ENCODE measurements at regions not wholly inside any gene's neighbourhood (a gene's known extent, or its start where the extent isn't known, plus 50 kb on each side); places are given as distances from the start of the nearest gene placed in this dataset.
"Not testable (repeated sequence)": the region's sequence is repeated elsewhere in the genome, so short reads cannot be mapped to it uniquely, and the experiment has no call there.

- Histone ChIP-seq H3K27me3 (ENCODE audit: insufficient read depth, low read length, poor library complexity, severe bottlenecking) (no peaks in the 10 kb centered on the region), H3K4me1 (ENCODE audit: insufficient read depth, low read length) (no peaks in the 10 kb centered on the region), H3K4me3 (ENCODE audit: low read length) (no peak overlapping the region), H3K36me3 (ENCODE audit: insufficient read depth, low read length) (no peaks in the 10 kb centered on the region), H3K27ac (ENCODE audit: low read depth, low read length) (no peak overlapping the region), H3K9me3 (ENCODE audit: low read length) (no peaks in the 10 kb centered on the region)
- no peak overlapping the region for H3K27ac Mint-ChIP-seq
- peaks cover 0 to 5% (median 3%) of the 10 kb centered on the region in 5 donors for H3K9me3 Mint-ChIP-seq
- no peak overlapping the region for H3K4me3 Mint-ChIP-seq
- ChIA-PET CTCF (no interaction called here), POLR2A (no interaction called here)
- no peaks in the 10 kb centered on the region for H3K36me3 Mint-ChIP-seq
- H3K27me3 Mint-ChIP-seq, result no peaks in the 10 kb centered on the region
- no peaks in the 10 kb centered on the region for H3K4me1 Mint-ChIP-seq
- DNase-seq, result no peak
Observed at GRCh38 chr3:36063992-36064391, 316.3 kb upstream of the STAC start.

GRCh38 chr3:36065321-36065720 lies 315.0 kb upstream of the STAC start:
- no peak overlapping the region for H3K27ac ChIP-seq (ENCODE audit: low read depth, low read length)

GRCh38 chr3:36075491-36075890 lies 304.8 kb upstream of the STAC start:
- Mint-ChIP-seq H3K27me3 (no peaks in the 10 kb centered on the region), H3K36me3 (no peaks in the 10 kb centered on the region), H3K27ac (no peak overlapping the region), H3K4me1 (no peaks in the 10 kb centered on the region), H3K9me3 (peaks cover 0 to 16% (median 2%) of the 10 kb centered on the region in 5 donors), H3K4me3 (no peak overlapping the region)
- ChIA-PET POLR2A (no interaction called here), CTCF (no interaction called here)
- Histone ChIP-seq H3K27me3 (ENCODE audit: insufficient read depth, low read length, poor library complexity, severe bottlenecking) (no peaks in the 10 kb centered on the region), H3K27ac (ENCODE audit: low read depth, low read length) (no peak overlapping the region), H3K4me3 (ENCODE audit: low read length) (no peak overlapping the region), H3K9me3 (ENCODE audit: low read length) (no peaks in the 10 kb centered on the region), H3K4me1 (ENCODE audit: insufficient read depth, low read length) (no peaks in the 10 kb centered on the region), H3K36me3 (ENCODE audit: insufficient read depth, low read length) (no peaks in the 10 kb centered on the region)
- no peak for DNase-seq

More at GRCh38 chr3:36065321-36065720, 315.0 kb upstream of the STAC start:
- Histone ChIP-seq H3K36me3 (ENCODE audit: insufficient read depth, low read length) (no peaks in the 10 kb centered on the region), H3K9me3 (ENCODE audit: low read length) (no peaks in the 10 kb centered on the region), H3K4me1 (ENCODE audit: insufficient read depth, low read length) (no peaks in the 10 kb centered on the region), H3K4me3 (ENCODE audit: low read length) (no peak overlapping the region), H3K27me3 (ENCODE audit: insufficient read depth, low read length, poor library complexity, severe bottlenecking) (no peaks in the 10 kb centered on the region)
- Mint-ChIP-seq H3K4me1 (no peaks in the 10 kb centered on the region), H3K36me3 (no peaks in the 10 kb centered on the region), H3K4me3 (no peak overlapping the region), H3K27me3 (no peaks in the 10 kb centered on the region), H3K9me3 (peaks cover 0 to 6% (median 0%) of the 10 kb centered on the region in 5 donors), H3K27ac (no peak overlapping the region)
- POLR2A ChIA-PET, result no interaction called here
- CTCF ChIA-PET, result no interaction called here
- DNase-seq, result no peak

GRCh38 chr3:36077320-36077719 lies 303.0 kb upstream of the STAC start:
- Histone ChIP-seq H3K36me3 (ENCODE audit: insufficient read depth, low read length) (no peaks in the 10 kb centered on the region), H3K4me3 (ENCODE audit: low read length) (no peak overlapping the region), H3K27me3 (ENCODE audit: insufficient read depth, low read length, poor library complexity, severe bottlenecking) (no peaks in the 10 kb centered on the region), H3K27ac (ENCODE audit: low read depth, low read length) (no peak overlapping the region), H3K4me1 (ENCODE audit: insufficient read depth, low read length) (no peaks in the 10 kb centered on the region), H3K9me3 (ENCODE audit: low read length) (no peaks in the 10 kb centered on the region)
- CTCF ChIA-PET, result no interaction called here
- Mint-ChIP-seq H3K4me3 (no peak overlapping the region), H3K36me3 (no peaks in the 10 kb centered on the region), H3K4me1 (no peaks in the 10 kb centered on the region), H3K27me3 (no peaks in the 10 kb centered on the region), H3K9me3 (peaks cover 2 to 12% (median 5%) of the 10 kb centered on the region in 5 donors), H3K27ac (no peak overlapping the region)
- POLR2A ChIA-PET, result no interaction called here
- DNase-seq, result no peak

- H3K27me3 ChIP-seq (ENCODE audit: insufficient read depth, low read length, poor library complexity, severe bottlenecking); DNase-seq; H3K27me3 Mint-ChIP-seq; H3K36me3 ChIP-seq (ENCODE audit: insufficient read depth, low read length); H3K4me3 ChIP-seq (ENCODE audit: low read length); H3K27ac ChIP-seq (ENCODE audit: low read depth, low read length); H3K4me3 Mint-ChIP-seq; H3K4me1 ChIP-seq (ENCODE audit: insufficient read depth, low read length); H3K9me3 ChIP-seq (ENCODE audit: low read length); H3K36me3 Mint-ChIP-seq; CTCF ChIA-PET; POLR2A ChIA-PET; H3K27ac Mint-ChIP-seq; H3K4me1 Mint-ChIP-seq: not testable (repeated sequence)
- H3K9me3 Mint-ChIP-seq, result peaks cover 0 to 16% (median 9%) of the 10 kb centered on the region in 5 donors
Observed at GRCh38 chr3:36082958-36083357, 297.3 kb upstream of the STAC start.

- CTCF ChIA-PET, result no interaction called here
- no peak for DNase-seq
- no peak overlapping the region for H3K4me3 ChIP-seq (ENCODE audit: low read length)
- no peaks in the 10 kb centered on the region for H3K27me3 Mint-ChIP-seq
- POLR2A ChIA-PET, result no interaction called here
- peaks cover 0 to 5% (median 0%) of the 10 kb centered on the region in 5 donors for H3K9me3 Mint-ChIP-seq
- no peaks in the 10 kb centered on the region for H3K36me3 ChIP-seq (ENCODE audit: insufficient read depth, low read length)
- H3K36me3 Mint-ChIP-seq, result no peaks in the 10 kb centered on the region
- H3K4me1 Mint-ChIP-seq, result no peaks in the 10 kb centered on the region
- no peaks in the 10 kb centered on the region for H3K4me1 ChIP-seq (ENCODE audit: insufficient read depth, low read length)
- no peaks in the 10 kb centered on the region for H3K27me3 ChIP-seq (ENCODE audit: insufficient read depth, low read length, poor library complexity, severe bottlenecking)
- H3K27ac Mint-ChIP-seq, result no peak overlapping the region
- H3K9me3 ChIP-seq (ENCODE audit: low read length), result no peaks in the 10 kb centered on the region
- H3K27ac ChIP-seq (ENCODE audit: low read depth, low read length), result no peak overlapping the region
- H3K4me3 Mint-ChIP-seq, result no peak overlapping the region
Observed at GRCh38 chr3:36095238-36095637, 285.1 kb upstream of the STAC start.

GRCh38 chr3:36097209-36097608 lies 283.1 kb upstream of the STAC start:
- Mint-ChIP-seq H3K36me3 (no peaks in the 10 kb centered on the region), H3K9me3 (peaks cover 0 to 5% (median 0%) of the 10 kb centered on the region in 5 donors), H3K27ac (no peak overlapping the region), H3K27me3 (no peaks in the 10 kb centered on the region), H3K4me3 (no peak overlapping the region), H3K4me1 (no peaks in the 10 kb centered on the region)
- ChIA-PET POLR2A (no interaction called here), CTCF (no interaction called here)
- Histone ChIP-seq H3K4me1 (ENCODE audit: insufficient read depth, low read length) (no peaks in the 10 kb centered on the region), H3K9me3 (ENCODE audit: low read length) (no peaks in the 10 kb centered on the region), H3K27ac (ENCODE audit: low read depth, low read length) (no peak overlapping the region), H3K4me3 (ENCODE audit: low read length) (no peak overlapping the region), H3K27me3 (ENCODE audit: insufficient read depth, low read length, poor library complexity, severe bottlenecking) (no peaks in the 10 kb centered on the region), H3K36me3 (ENCODE audit: insufficient read depth, low read length) (no peaks in the 10 kb centered on the region)
- DNase-seq, result no peak

- Histone ChIP-seq H3K9me3 (ENCODE audit: low read length) (no peaks in the 10 kb centered on the region), H3K4me3 (ENCODE audit: low read length) (no peak overlapping the region), H3K4me1 (ENCODE audit: insufficient read depth, low read length) (no peaks in the 10 kb centered on the region), H3K27ac (ENCODE audit: low read depth, low read length) (no peak overlapping the region), H3K27me3 (ENCODE audit: insufficient read depth, low read length, poor library complexity, severe bottlenecking) (no peaks in the 10 kb centered on the region), H3K36me3 (ENCODE audit: insufficient read depth, low read length) (no peaks in the 10 kb centered on the region)
- H3K4me1 Mint-ChIP-seq, result no peaks in the 10 kb centered on the region
- H3K27ac Mint-ChIP-seq, result no peak overlapping the region
- ChIA-PET POLR2A (no interaction called here), CTCF (no interaction called here)
- no peak for DNase-seq
- H3K27me3 Mint-ChIP-seq, result no peaks in the 10 kb centered on the region
- no peak overlapping the region for H3K4me3 Mint-ChIP-seq
- H3K36me3 Mint-ChIP-seq, result no peaks in the 10 kb centered on the region
- peaks cover 0 to 5% (median 0%) of the 10 kb centered on the region in 5 donors for H3K9me3 Mint-ChIP-seq
Observed at GRCh38 chr3:36114353-36114752, 266.0 kb upstream of the STAC start.

GRCh38 chr3:36124118-36124796 lies 256.0 kb upstream of the STAC start:
- Mint-ChIP-seq H3K9me3 (peaks cover 7 to 28% (median 9%) of the 10 kb centered on the region in 5 donors), H3K27me3 (no peaks in the 10 kb centered on the region), H3K4me1 (no peaks in the 10 kb centered on the region), H3K27ac (no peak overlapping the region), H3K36me3 (no peaks in the 10 kb centered on the region), H3K4me3 (no peak overlapping the region)
- H3K4me1 ChIP-seq (ENCODE audit: insufficient read depth, low read length), result no peaks in the 10 kb centered on the region
- POLR2A ChIA-PET, result no interaction called here
- H3K4me3 ChIP-seq (ENCODE audit: low read length), result no peak overlapping the region
- CTCF ChIA-PET, result no interaction called here
- H3K27ac ChIP-seq (ENCODE audit: low read depth, low read length), result no peak overlapping the region
- H3K36me3 ChIP-seq (ENCODE audit: insufficient read depth, low read length), result no peaks in the 10 kb centered on the region
- no peaks in the 10 kb centered on the region for H3K9me3 ChIP-seq (ENCODE audit: low read length)
- DNase-seq, result no peak
- no peaks in the 10 kb centered on the region for H3K27me3 ChIP-seq (ENCODE audit: insufficient read depth, low read length, poor library complexity, severe bottlenecking)
